Lung (tissue), 11 donors: ENCODE measurements at regions not wholly inside any gene's neighbourhood (a gene's known extent, or its start where the extent isn't known, plus 50 kb on each side); places are given as distances from the start of the nearest gene placed in this dataset.

Source experiments
- ATAC-seq: fragments of 200-7000 bp; cut with Tn5 transposase; one replicate; pipeline ENCODE4 v1.9.1; 2020; ENCODE audit warnings: moderate number of reproducible peaks; ENCODE audit not compliant: insufficient read depth, low FRiP score
- DNase-seq, 3 donors: peaks; one replicate each; pipeline ENCODE4 v3.0.0-alpha.2; 2013 to 2017
- H3K27ac ChIP-seq, 2 donors: one replicate each; pipeline ENCODE4 v1.5.1; 2013; ENCODE audit warnings: mild to moderate bottlenecking in 2 of 2, moderate library complexity in 2 of 2, control low read depth in 1 of 2, inconsistent platforms in 1 of 2, low read depth in 1 of 2, low read length in 1 of 2
- H3K27me3 ChIP-seq, 3 donors: one replicate each; pipeline ENCODE4 v1.5.1; 2013; ENCODE audit warnings: low read length in 2 of 3; ENCODE audit not compliant: control insufficient read depth in 3 of 3, insufficient read depth in 3 of 3
- H3K36me3 ChIP-seq, 4 donors: one replicate each; pipeline ENCODE4 v1.5.1; 2013; ENCODE audit warnings: low read length in 4 of 4, mild to moderate bottlenecking in 1 of 4, moderate library complexity in 1 of 4; ENCODE audit not compliant: control insufficient read depth in 4 of 4, insufficient read depth in 4 of 4
- H3K4me1 ChIP-seq, 5 donors: one replicate each; pipeline ENCODE4 v1.5.1; 2013; ENCODE audit warnings: low read length in 5 of 5, mild to moderate bottlenecking in 2 of 5, moderate library complexity in 1 of 5; ENCODE audit not compliant: control insufficient read depth in 5 of 5, insufficient read depth in 5 of 5
- H3K4me3 ChIP-seq: one replicate; pipeline ENCODE4 v1.5.1; 2013; ENCODE audit warnings: mild to moderate bottlenecking, control low read depth, moderate library complexity
- H3K9ac ChIP-seq, 2 donors: one replicate each; pipeline ENCODE4 v1.5.1; 2013; ENCODE audit warnings: low read length in 2 of 2, control low read depth in 1 of 2; ENCODE audit not compliant: insufficient read depth in 1 of 2
- H3K9me3 ChIP-seq, 4 donors: one replicate each; pipeline ENCODE4 v1.5.1; 2013; ENCODE audit warnings: low read length in 3 of 4, mild to moderate bottlenecking in 1 of 4, moderate library complexity in 1 of 4; ENCODE audit not compliant: control insufficient read depth in 4 of 4, insufficient read depth in 3 of 4
- WGBS, 2 donors: extraction: QIAGEN DNeasy Blood & Tissue Kit; methylation state at CpG; one replicate each; pipeline ENCODE4 v1.1.7; 2013; 5-methylcytosine and 5-hydroxymethylcytosine counted together
- TF ChIP-seq, protein P1 (sequence below): IDR thresholded peaks from 2 replicates; pipeline ENCODE4 v1.5.1; 2012; ENCODE audit warnings: mild to moderate bottlenecking; ENCODE audit errors: control extremely low read depth, extremely low read depth
- donor health status: control.
- donor health status: control.
- donor health status: Bipolar disorder and iron deficiency.
- donor health status: healthy.
- donor health status: DM: yes; HTN: yes; CAD: no.

GRCh38 chr1:90149101-90149500 lies 154.2 kb downstream of the ZNF326 start:
- H3K9me3 ChIP-seq, result peaks cover 0 to 7% (median 2%) of the 10 kb centered on the region in 4 donors
- no peaks in the 10 kb centered on the region for H3K36me3 ChIP-seq
- H3K4me3 ChIP-seq, result no peak overlapping the region
- ATAC-seq (no peak), DNase-seq (no peak)
- TF ChIP-seq, protein P1, sequence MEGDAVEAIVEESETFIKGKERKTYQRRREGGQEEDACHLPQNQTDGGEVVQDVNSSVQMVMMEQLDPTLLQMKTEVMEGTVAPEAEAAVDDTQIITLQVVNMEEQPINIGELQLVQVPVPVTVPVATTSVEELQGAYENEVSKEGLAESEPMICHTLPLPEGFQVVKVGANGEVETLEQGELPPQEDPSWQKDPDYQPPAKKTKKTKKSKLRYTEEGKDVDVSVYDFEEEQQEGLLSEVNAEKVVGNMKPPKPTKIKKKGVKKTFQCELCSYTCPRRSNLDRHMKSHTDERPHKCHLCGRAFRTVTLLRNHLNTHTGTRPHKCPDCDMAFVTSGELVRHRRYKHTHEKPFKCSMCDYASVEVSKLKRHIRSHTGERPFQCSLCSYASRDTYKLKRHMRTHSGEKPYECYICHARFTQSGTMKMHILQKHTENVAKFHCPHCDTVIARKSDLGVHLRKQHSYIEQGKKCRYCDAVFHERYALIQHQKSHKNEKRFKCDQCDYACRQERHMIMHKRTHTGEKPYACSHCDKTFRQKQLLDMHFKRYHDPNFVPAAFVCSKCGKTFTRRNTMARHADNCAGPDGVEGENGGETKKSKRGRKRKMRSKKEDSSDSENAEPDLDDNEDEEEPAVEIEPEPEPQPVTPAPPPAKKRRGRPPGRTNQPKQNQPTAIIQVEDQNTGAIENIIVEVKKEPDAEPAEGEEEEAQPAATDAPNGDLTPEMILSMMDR, result no peak
- WGBS, 2 donors, result 73 to 86% methylated on average over 6 of the region's 6 CpGs
- H3K4me1 ChIP-seq, result no peaks in the 10 kb centered on the region
- H3K9ac ChIP-seq, result no peak overlapping the region
- H3K27me3 ChIP-seq, result no peaks in the 10 kb centered on the region
- no peak overlapping the region for H3K27ac ChIP-seq

DNA sequence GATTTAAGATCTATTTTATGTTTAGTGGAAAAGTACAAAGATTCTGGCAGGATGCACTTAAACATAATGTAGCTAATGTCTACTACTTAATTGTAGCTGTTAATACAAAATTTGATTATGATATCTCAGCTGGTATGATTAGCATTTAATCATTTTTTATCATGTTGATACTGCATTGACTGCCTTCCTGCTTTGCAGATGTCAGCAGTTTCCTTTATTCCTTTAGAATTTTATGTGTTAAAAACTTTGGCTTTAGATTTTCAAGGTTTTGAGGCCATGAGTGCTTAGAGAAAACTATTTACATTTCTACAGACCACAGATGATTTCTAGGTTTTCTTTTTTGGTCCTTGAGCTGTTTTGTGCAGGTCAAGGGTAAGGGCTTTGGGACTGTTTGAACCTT lies 152.2 kb downstream of the ZNF326 start:
- TF ChIP-seq, protein P1, result no peak
- Histone ChIP-seq H3K9me3 (peaks cover 0 to 7% (median 1%) of the 10 kb centered on the region in 4 donors), H3K27ac (no peak overlapping the region), H3K4me3 (no peak overlapping the region), H3K36me3 (no peaks in the 10 kb centered on the region), H3K4me1 (no peaks in the 10 kb centered on the region), H3K27me3 (no peaks in the 10 kb centered on the region), H3K9ac (no peak overlapping the region)
- DNase-seq (no peak), ATAC-seq (no peak)

DNA sequence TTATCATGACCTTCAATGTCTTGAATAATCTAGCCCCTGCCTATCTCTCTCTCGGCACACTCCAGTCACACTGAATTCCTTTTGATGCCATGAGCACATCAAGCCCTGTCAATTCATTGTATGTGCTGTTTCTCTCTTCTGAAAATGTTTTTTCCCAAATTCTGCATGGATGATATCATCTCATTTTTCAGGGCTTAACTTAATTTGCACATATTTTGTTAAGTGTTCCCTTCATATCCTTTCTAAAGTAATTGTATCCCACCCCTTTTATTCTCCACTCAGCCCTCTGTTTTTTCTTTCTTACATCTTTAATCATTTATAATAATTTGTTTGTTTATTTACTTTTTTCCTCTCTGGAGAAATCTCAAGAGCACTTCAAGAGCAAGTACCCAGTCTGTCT lies 149.9 kb downstream of the ZNF326 start:
- Histone ChIP-seq H3K4me3 (no peak overlapping the region), H3K27ac (no peak overlapping the region), H3K4me1 (no peaks in the 10 kb centered on the region), H3K9me3 (peaks cover 0 to 4% (median 2%) of the 10 kb centered on the region in 4 donors), H3K9ac (no peak overlapping the region), H3K36me3 (no peaks in the 10 kb centered on the region), H3K27me3 (no peaks in the 10 kb centered on the region)
- DNase-seq, result no peak
- WGBS, 2 donors, result 48 to 94% methylated on average over 1 of the region's 1 CpG
- no peak for ATAC-seq
- TF ChIP-seq, protein P1, result no peak

GRCh38 chr1:90143591-90143990 lies 148.7 kb downstream of the ZNF326 start:
- Histone ChIP-seq H3K4me3 (no peak overlapping the region), H3K36me3 (no peaks in the 10 kb centered on the region), H3K27me3 (no peaks in the 10 kb centered on the region), H3K9me3 (peaks cover 0 to 11% (median 2%) of the 10 kb centered on the region in 4 donors), H3K4me1 (no peaks in the 10 kb centered on the region), H3K27ac (no peak overlapping the region), H3K9ac (no peak overlapping the region)
- WGBS, 2 donors, result 90 to 100% methylated on average over 1 of the region's 1 CpG
- TF ChIP-seq, protein P1, result no peak
- no peak for ATAC-seq
- no peak for DNase-seq
